GM11168 (cell line): ENCODE measurements at regions not wholly inside any gene's neighbourhood (a gene's known extent, or its start where the extent isn't known, plus 50 kb on each side); places are given as distances from the start of the nearest gene placed in this dataset.

ENCODE experiments used
- in situ Hi-C: fragments of 300-500 bp; cut with MboI; formaldehyde crosslinking; loops from one replicate; pipeline ENCODE4 v1.12.0; 2022; ENCODE audit warnings: low sequenced_read_pairs; ENCODE audit not compliant: unreplicated experiment

DNA sequence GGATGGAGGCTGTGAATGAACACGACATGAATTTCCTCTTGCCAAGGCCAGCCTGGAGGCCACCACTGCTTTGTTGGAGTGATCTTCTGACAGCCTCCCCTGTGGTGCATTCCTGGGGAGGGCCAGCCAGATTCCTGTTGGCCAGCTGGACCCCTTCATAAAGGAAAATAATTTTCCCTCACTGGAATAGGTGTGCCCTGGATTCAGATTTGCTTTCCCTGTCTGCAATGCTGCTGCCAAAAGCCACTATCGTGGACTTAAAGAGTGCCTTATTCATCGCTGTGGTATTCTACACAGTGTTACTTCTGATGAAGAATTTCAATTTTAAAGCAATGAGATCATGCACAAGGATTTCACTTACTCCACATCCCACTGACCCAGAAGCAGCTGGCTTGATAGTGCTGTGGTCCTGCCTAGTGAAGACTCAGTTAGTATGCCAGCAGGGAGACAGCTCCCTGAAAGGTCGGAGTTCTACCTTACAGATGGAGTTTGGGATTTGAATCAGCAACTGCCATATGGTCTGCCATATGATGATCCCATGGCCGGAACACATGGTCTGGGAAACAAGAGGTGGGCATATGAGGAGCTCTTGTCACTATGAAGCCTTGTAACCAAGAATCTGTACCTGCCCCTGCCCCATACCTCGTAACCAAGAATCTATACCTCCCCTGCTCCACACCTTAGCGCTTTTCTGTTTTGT, 145.2 kb downstream of the KLF13 start:
- in situ Hi-C loops: no loop called here

DNA sequence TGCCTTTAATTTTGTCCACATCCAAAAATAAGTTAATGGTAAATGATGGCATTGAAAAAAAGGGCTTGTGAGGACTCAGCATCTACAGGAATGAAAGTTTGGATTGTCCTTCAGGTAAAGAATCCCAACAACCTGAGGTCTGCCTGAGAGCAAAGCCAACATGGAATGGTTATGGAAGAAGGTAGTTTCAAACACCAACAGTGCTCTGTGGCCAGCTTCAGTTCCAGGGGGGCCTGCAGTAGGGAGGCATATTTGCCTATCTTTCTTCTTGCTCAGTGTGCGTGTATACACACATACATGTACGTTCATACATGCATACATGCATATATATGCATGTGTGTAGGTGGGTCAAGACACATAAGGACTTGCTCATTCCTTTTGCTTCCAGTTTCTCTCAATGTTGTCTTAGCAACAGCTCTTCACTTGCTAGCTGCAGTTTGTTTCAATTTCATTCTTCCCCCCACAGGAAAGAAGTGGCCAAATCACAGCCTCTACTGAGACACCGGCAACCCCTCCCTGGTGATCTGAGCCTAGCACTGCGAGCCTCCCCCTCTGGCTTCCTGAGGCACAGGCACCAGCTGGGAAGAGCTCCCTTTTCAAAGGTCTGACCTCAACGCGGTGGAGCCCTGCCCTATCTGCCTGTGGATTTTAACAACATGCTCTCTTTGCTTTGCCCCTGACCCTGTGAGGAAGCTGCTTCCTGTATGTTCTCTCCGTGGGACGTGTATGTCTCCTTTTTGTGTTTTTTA, 146.2 kb downstream of the KLF13 start:
- in situ Hi-C loops: no loop called here

GRCh38 chr15:31473385-31474058, 146.9 kb downstream of the KLF13 start:
- in situ Hi-C loops: no loop called here

GRCh38 chr15:31474059-31474868, 147.6 kb downstream of the KLF13 start:
- in situ Hi-C loops: no loop called here

DNA sequence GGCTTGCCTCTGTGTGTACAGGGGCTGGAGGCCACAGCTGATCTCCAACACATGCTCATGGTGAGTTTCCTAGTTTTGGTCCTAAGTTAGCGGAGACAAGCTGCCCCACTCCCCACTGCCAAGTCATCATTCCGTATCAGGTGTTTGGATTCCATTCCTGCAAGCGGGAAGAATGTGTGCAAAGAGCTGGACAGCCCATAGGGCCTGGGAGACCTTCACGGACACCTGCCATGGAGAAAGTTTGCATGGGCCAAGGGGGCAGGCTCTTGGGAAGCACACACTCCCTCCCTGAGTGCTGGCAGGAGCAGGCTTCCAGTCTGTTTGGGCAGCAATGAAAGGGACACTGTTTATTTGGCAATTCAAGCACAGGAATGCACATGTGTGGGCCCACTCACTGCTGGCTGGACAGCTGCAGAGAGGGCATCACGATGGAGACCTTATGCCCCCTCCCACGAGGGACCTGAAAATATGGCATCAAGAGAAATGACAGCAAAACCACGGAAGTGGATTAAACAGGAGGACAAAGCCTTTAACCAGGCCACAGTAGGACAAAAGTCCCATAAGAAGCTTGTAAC, 149.7 kb downstream of the KLF13 start:
- in situ Hi-C loops: no loop called here

DNA sequence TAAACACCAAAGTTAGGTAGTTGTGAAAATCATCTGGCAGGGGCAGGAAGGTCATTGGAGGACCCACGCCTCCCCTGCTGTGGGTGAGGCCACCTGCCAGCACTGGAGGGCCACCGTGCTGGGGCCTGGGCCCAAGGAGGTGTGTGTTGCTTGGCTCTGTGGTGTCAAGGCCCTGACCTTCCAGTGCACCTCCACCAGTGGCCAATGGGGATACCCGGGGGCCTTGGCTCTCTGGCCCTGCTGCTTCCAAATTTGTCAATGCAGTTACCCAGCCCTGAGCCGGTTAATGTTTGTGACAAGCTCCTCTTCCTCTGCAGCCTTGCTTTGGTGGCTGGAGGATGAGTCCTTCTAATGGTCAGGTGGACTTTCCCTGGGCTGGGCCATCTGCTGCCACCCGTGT, 150.2 kb downstream of the KLF13 start:
- in situ Hi-C loops: no loop called here

GRCh38 chr15:31477301-31477700, 150.7 kb downstream of the KLF13 start:
- in situ Hi-C loops: no loop called here

GRCh38 chr15:31477851-31478701, 151.4 kb downstream of the KLF13 start:
- in situ Hi-C loops: no loop called here

DNA sequence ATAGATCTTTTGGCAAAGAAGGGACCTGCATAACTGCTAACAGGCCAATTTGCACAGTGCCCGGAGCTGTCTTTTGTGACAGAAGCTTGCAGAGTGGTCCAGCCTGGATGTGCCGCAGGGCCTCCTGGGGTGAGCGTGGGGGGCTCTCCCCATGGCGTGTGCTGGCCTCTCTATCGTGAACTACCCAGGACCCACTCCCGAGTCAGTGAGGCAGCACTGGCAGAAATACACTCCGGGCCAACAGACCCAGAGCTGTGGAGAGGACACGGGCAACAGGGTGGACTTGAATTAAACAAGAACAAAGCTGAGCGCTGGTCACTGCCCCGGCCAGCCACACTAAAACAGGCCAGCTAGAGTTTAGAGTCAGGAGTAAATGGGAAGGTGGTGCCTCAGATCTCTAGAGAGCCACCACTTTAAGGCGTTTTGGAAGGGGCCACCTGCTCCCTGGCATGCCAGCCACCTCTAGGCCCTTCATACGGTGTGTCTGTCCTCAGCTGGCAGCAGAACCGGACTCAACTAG, 152.1 kb downstream of the KLF13 start:
- in situ Hi-C loops: no loop called here

DNA sequence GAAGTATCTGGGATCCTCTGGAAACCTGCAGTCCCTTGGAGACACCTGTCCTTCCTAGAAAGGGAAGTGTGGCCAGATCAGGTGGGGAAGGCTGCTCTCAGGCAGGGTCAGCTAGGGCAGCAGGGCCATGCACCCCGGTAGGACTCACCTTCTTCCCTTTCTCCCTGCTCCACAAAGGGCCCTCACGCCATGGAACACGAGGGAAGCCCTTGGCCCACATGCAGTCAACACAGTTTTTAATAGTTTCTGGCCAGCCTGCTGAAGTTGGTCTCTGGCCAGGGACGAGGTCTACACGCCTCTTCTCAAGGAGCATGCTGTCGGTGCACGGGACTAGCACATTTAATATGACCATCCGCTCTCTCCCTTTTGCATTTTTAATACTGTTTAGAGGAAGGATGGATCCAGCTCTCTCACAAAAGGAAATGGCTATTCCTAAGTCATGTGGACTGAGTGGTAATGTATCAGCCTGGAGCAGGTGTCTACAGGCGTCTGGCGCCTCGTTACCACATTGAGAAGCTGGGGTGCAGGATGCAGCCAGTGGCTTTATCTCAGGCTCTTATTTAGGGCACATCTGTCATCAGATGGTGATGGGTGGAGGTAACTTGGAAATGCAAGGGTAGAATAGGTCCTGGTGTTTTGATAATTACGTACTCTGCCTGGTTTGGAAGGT, 153.9 kb downstream of the KLF13 start:
- in situ Hi-C loops: no loop called here

DNA sequence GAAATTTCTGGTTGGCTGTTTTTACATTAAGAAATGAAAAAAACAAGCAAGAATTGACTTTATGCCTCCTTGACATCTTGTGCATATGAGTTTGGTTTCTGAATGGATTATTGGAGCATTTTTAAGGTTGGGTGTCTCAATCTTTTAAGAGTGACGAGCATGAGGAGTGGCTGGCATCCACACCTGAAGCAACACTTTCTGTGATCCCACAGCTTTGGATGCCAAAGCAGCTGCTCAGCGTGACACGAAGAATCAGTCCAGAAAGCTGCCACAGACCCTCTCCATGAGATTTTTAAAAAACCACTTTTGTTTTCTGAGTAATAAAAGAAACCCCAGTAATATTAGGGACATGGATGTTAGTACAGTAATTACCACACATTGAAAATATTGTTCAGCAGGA, 154.5 kb downstream of the KLF13 start:
- in situ Hi-C loops: no loop called here

- in situ Hi-C loops: no loop called here
These were observed 155.7 kb downstream of the KLF13 start for GRCh38 chr15:31482122-31482922.

DNA sequence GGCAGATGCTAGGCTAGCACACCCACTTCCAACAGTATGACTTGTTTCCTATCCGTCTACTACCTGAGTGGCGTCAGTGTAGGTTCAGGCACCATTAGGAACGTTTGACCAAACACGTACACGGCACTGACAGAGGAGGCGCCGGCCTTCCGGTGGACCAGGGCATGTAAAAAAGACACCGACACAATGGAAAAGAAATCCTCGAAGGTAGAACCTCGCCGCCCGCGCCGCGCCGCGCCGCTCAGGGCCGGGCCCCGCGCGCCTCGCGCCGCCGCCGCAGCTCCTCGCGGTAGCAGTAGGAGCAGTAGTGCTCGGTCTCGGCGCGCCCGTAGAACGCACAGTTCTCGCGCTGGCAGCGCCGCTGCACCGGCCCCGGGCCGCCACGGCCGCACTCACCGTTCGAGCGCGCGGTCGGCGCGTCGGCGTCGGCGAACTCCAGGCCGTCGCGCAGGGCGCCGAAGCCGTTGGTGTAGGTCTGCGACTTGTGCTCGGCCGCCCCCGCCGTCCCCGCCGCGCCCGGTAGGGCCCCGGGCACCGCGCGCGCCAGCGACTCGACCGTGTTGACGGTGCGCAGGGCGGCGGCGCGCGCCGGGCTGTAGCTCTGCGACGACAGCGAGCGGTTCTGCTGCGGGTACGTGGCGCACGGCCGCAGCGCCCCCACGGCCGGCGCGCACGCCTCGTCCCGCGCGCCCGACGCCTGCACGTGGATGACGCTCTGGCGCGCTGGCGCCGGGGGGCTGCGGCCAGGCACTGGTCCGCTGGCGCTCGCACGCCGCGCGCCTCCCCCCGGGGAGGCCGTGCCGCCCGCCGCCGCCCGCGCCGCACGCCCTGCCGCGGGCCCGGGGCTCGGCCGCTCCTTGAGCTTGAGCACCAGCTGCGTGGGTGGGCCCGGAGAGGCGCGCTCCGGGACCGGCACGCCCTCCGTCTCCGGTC, 156.7 kb downstream of the KLF13 start:
- in situ Hi-C loops: no loop called here

GRCh38 chr15:31483986-31484951, 157.6 kb downstream of the KLF13 start:
- in situ Hi-C loops: no loop called here

DNA sequence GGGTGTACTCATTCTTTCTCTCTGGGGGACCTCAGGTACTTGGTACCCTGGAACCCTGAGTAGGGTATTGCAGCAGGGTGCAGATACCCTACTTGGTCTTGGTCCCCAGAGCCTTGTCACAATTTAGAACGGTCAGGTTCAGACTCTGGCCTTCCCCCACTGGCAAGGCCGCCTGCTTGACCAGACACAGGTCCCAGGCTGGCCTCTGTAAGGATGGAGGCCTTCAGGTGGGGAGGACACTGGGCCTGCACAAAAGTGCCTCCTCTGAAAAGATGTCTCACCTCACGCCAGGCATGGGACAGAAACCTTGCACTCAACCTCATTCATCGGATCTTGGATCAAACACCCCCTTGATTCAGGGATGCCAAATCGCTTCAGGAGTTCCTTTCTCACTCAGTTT, 158.4 kb downstream of the KLF13 start:
- in situ Hi-C loops: loop anchor here (5.0 kb wide), 2 partner anchors 48 to 273 kb away; no protein-coding TSS in a partner anchor
